ENCODE measurements at regions not wholly inside any gene's neighbourhood (a gene's known extent, or its start where the extent isn't known, plus 50 kb on each side); places are given as distances from the start of the nearest gene placed in this dataset.

- H3K4me3 ChIP-seq = no peak overlapping the region
- TF ChIP-seq CTCF (IDR thresholded peaks at IDR 0.05) (no peak), POLR2A (IDR thresholded peaks at IDR 0.05) (no peak), EP300 (IDR thresholded peaks at IDR 0.05) (no peak)
- no peaks in the 10 kb centered on the region for H3K36me3 ChIP-seq
- H3K27ac ChIP-seq = no peak overlapping the region
- H3K4me1 ChIP-seq = no peaks in the 10 kb centered on the region
- no peaks in the 10 kb centered on the region for H3K27me3 ChIP-seq
- 54 to 58% methylated on average over 5 of the region's 5 CpGs for WGBS, 2 donors
- DNase-seq (ENCODE audit: low spot score in 2 of 2) = no peak
- H3K9me3 ChIP-seq = peaks cover 0 to 15% (median 0%) of the 10 kb centered on the region in 4 donors
Observed at GRCh38 chr7:70870349-70870748, 261.6 kb upstream of the GALNT17 start.

- no peak overlapping the region for H3K4me3 ChIP-seq
- H3K27ac ChIP-seq = no peak overlapping the region
- no peaks in the 10 kb centered on the region for H3K27me3 ChIP-seq
- no peaks in the 10 kb centered on the region for H3K36me3 ChIP-seq
- WGBS, 2 donors = 37 to 40% methylated on average over 2 of the region's 2 CpGs
- no peaks in the 10 kb centered on the region for H3K4me1 ChIP-seq
- peaks cover 0 to 5% (median 0%) of the 10 kb centered on the region in 4 donors for H3K9me3 ChIP-seq
- DNase-seq (ENCODE audit: low spot score in 2 of 2) = no peak
- TF ChIP-seq POLR2A (IDR thresholded peaks at IDR 0.05) (no peak), EP300 (IDR thresholded peaks at IDR 0.05) (no peak), CTCF (IDR thresholded peaks at IDR 0.05) (no peak)
Observed at GRCh38 chr7:70872188-70872587, 259.8 kb upstream of the GALNT17 start.

GRCh38 chr7:70881167-70881847, 250.6 kb upstream of the GALNT17 start:
- TF ChIP-seq CTCF (IDR thresholded peaks at IDR 0.05) (no peak), POLR2A (IDR thresholded peaks at IDR 0.05) (no peak), EP300 (IDR thresholded peaks at IDR 0.05) (no peak)
- H3K27ac ChIP-seq = no peak overlapping the region

GRCh38 chr7:70883750-70884439, 248.0 kb upstream of the GALNT17 start:
- WGBS, 2 donors = 78 to 82% methylated on average over 5 of the region's 5 CpGs
- no peaks in the 10 kb centered on the region for H3K36me3 ChIP-seq
- H3K4me1 ChIP-seq = no peaks in the 10 kb centered on the region
- peaks cover 0 to 12% (median 0%) of the 10 kb centered on the region in 4 donors for H3K9me3 ChIP-seq
- no peak overlapping the region for H3K27ac ChIP-seq
- no peak for DNase-seq (ENCODE audit: low spot score in 2 of 2)
- H3K4me3 ChIP-seq = no peak overlapping the region
- H3K27me3 ChIP-seq = no peaks in the 10 kb centered on the region
- no peak for TF ChIP-seq CTCF (IDR thresholded peaks at IDR 0.05)
- no peak for TF ChIP-seq EP300 (IDR thresholded peaks at IDR 0.05)
- no peak for TF ChIP-seq POLR2A (IDR thresholded peaks at IDR 0.05)

More at GRCh38 chr7:70881167-70881847, 250.6 kb upstream of the GALNT17 start:
- H3K4me3 ChIP-seq = no peak overlapping the region
- no peaks in the 10 kb centered on the region for H3K27me3 ChIP-seq
- peaks cover 0 to 2% (median 0%) of the 10 kb centered on the region in 4 donors for H3K9me3 ChIP-seq
- DNase-seq (ENCODE audit: low spot score in 2 of 2) = no peak
- no peaks in the 10 kb centered on the region for H3K4me1 ChIP-seq
- no peaks in the 10 kb centered on the region for H3K36me3 ChIP-seq
- WGBS, 2 donors = 42 to 49% methylated on average over 7 of the region's 7 CpGs

GRCh38 chr7:70884440-70884764, 247.5 kb upstream of the GALNT17 start:
- TF ChIP-seq POLR2A (IDR thresholded peaks at IDR 0.05) (no peak), EP300 (IDR thresholded peaks at IDR 0.05) (no peak), CTCF (IDR thresholded peaks at IDR 0.05) (no peak)
- Histone ChIP-seq H3K27ac (no peak overlapping the region), H3K27me3 (no peaks in the 10 kb centered on the region), H3K4me1 (no peaks in the 10 kb centered on the region), H3K4me3 (no peak overlapping the region), H3K9me3 (peaks cover 0 to 16% (median 0%) of the 10 kb centered on the region in 4 donors), H3K36me3 (no peaks in the 10 kb centered on the region)
- no peak for DNase-seq (ENCODE audit: low spot score in 2 of 2)
